Neural crest cell (in vitro differentiated cells): ENCODE measurements at regions not wholly inside any gene's neighbourhood (a gene's known extent, or its start where the extent isn't known, plus 50 kb on each side); places are given as distances from the start of the nearest gene placed in this dataset.

Experiments used
- DNase-seq: peaks from one replicate; pipeline ENCODE4 v3.0.0; 2021; ENCODE audit warnings: low read depth, mixed read lengths, low spot score
- H3K27ac Mint-ChIP-seq: one replicate; pipeline ENCODE4 v1.8.0; 2021; ENCODE audit warnings: mild to moderate bottlenecking, mixed read lengths; ENCODE audit not compliant: unreplicated experiment
- H3K27me3 Mint-ChIP-seq: 2 replicates; pipeline ENCODE4 v1.8.0; 2021; ENCODE audit warnings: low read depth, mild to moderate bottlenecking, mixed read lengths
- H3K36me3 Mint-ChIP-seq: 2 replicates; pipeline ENCODE4 v1.8.0; 2021; ENCODE audit warnings: low read depth, mild to moderate bottlenecking, mixed read lengths
- H3K4me1 Mint-ChIP-seq: 2 replicates; pipeline ENCODE4 v1.8.0; 2021; ENCODE audit warnings: mixed read lengths
- H3K4me3 Mint-ChIP-seq: one replicate; pipeline ENCODE4 v1.8.0; 2021; ENCODE audit warnings: mild to moderate bottlenecking, mixed read lengths
- H3K9me3 Mint-ChIP-seq: 2 replicates; pipeline ENCODE4 v1.8.0; 2021; ENCODE audit warnings: mixed read lengths
- TF ChIP-seq, protein P1 (sequence below): fragments of 200-600 bp; sonication (generic); conservative IDR thresholded peaks from 2 replicates; pipeline ENCODE4 v1.5.0; 2021; ENCODE audit warnings: antibody characterized with exemption, mild to moderate bottlenecking

DNA sequence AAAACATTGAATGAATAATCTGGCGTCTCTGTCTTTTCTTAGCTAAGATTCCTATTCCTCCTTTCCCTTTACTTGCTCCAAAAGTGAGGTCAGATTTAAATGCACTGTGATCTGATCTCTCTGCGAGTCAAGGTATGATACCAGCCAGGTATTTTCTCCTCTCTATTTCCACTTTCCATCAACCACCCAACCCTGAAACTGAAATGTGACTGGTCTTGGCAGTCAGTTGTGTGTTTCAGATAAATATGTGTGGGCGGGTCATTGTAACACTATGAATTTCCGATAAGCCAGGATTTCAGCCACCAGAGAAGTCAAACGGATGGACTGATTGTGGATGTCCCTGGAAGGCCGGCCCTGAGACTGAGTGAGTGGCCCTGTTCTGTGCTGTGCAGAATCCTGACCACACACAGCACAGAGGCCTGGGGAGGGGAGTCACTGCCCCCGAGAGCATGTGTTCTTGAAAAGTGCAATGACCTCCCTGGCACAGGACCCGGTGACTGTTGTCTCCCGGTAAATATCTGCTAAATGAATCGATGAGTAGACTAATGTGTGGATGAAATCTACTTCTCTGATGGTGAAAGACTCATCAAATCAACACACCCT is 612.5 kb upstream of the TMEM132C start:
- Mint-ChIP-seq H3K4me3 (no peak overlapping the region), H3K4me1 (no peaks in the 10 kb centered on the region), H3K27ac (no peak overlapping the region), H3K36me3 (no peaks in the 10 kb centered on the region), H3K27me3 (no peaks in the 10 kb centered on the region), H3K9me3 (no peaks in the 10 kb centered on the region)
- DNase-seq, result no peak
- TF ChIP-seq, protein P1, sequence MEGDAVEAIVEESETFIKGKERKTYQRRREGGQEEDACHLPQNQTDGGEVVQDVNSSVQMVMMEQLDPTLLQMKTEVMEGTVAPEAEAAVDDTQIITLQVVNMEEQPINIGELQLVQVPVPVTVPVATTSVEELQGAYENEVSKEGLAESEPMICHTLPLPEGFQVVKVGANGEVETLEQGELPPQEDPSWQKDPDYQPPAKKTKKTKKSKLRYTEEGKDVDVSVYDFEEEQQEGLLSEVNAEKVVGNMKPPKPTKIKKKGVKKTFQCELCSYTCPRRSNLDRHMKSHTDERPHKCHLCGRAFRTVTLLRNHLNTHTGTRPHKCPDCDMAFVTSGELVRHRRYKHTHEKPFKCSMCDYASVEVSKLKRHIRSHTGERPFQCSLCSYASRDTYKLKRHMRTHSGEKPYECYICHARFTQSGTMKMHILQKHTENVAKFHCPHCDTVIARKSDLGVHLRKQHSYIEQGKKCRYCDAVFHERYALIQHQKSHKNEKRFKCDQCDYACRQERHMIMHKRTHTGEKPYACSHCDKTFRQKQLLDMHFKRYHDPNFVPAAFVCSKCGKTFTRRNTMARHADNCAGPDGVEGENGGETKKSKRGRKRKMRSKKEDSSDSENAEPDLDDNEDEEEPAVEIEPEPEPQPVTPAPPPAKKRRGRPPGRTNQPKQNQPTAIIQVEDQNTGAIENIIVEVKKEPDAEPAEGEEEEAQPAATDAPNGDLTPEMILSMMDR, result no peak

DNA sequence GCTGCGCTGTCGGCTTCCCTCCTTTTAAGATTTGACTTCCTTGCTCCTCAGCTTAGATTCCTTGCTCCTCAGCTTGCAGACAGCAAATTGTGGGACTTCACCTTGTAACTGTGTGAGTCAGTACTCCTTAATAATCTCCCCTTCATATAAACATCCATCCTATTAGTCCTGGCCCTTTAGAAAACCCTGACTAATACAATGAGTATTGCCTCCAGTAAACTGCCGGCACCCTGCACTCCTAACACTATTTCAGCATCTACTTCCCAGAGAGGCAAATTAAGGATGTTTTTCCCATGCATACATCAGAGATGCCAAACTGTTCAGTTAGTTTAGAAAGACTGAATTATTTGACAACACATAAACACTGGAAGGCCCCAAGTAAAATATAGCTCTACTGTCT is 611.3 kb upstream of the TMEM132C start:
- Mint-ChIP-seq H3K27ac (no peak overlapping the region), H3K36me3 (no peaks in the 10 kb centered on the region), H3K4me1 (no peaks in the 10 kb centered on the region), H3K27me3 (no peaks in the 10 kb centered on the region), H3K9me3 (no peaks in the 10 kb centered on the region), H3K4me3 (no peak overlapping the region)
- no peak for DNase-seq
- TF ChIP-seq, protein P1, result no peak

DNA sequence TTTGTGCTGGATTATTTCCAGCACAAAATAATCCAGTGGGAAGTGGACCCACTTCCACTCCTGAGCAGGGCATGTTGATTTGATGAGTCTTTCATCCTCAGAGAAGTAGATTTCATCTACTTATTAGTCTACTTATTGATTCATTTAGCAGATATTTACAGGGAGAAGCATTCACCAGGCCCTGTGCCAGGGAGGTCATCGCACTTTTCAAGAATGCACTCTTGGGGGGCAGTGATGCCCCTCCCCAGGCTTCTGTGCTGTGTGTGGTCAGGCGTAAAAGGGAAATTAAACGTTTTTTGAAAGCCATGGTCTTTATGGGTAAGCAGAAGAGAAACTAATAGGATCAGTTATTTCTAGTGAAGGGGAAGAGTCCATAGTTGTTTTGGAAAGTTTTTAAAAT is 610.7 kb upstream of the TMEM132C start:
- H3K36me3 Mint-ChIP-seq, result no peaks in the 10 kb centered on the region
- no peak overlapping the region for H3K4me3 Mint-ChIP-seq
- TF ChIP-seq, protein P1, result no peak
- DNase-seq, result no peak
- H3K9me3 Mint-ChIP-seq, result no peaks in the 10 kb centered on the region
- no peaks in the 10 kb centered on the region for H3K4me1 Mint-ChIP-seq
- no peak overlapping the region for H3K27ac Mint-ChIP-seq
- H3K27me3 Mint-ChIP-seq, result no peaks in the 10 kb centered on the region

DNA sequence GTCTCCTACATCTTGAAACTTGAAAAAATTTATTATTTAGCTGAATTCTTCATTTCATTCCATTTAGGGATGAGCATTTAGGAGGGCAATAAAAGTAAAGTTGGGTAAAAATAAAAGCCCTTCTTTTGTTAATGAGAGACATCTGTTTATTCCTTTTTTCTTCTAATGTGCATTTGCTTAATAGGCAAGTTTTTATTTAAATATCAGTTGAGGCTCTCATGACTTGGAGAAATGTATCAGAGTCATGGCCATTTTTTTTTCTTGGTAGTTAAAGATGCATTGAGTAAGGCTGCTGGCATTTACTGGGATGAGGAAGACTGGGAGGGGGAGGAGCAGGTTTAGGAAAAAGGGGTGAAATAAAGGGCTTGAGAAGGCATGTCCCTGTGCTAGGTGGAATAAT is 609.9 kb upstream of the TMEM132C start:
- DNase-seq, result no peak
- Mint-ChIP-seq H3K4me3 (no peak overlapping the region), H3K36me3 (no peaks in the 10 kb centered on the region), H3K9me3 (no peaks in the 10 kb centered on the region), H3K27ac (no peak overlapping the region), H3K4me1 (no peaks in the 10 kb centered on the region), H3K27me3 (no peaks in the 10 kb centered on the region)
- TF ChIP-seq, protein P1, result no peak

DNA sequence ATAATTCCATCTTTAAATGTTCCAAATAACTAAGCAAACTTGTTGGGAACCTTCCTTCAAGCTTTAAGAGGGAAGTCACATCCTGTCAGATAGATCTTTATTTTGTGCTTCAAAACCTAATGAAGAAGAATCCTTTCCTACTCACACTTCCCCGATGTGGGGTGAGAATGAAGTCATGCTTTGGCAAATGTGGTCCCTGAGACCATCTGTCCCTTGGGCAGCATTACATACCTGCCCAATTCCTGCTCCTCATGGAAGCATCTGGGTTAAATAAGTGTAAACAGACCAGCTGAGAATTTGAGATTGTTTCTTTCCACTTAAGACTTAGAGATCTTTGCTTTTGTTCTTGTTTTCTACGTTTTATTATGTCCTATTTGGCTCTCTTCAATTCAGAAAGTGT is 606.0 kb upstream of the TMEM132C start:
- TF ChIP-seq, protein P1, result no peak
- Mint-ChIP-seq H3K27ac (no peak overlapping the region), H3K4me1 (no peaks in the 10 kb centered on the region)

More for the DNA sequence above, 606.0 kb upstream of the TMEM132C start:
- H3K9me3 Mint-ChIP-seq, result no peaks in the 10 kb centered on the region
- no peak overlapping the region for H3K4me3 Mint-ChIP-seq
- DNase-seq, result no peak
- H3K36me3 Mint-ChIP-seq, result no peaks in the 10 kb centered on the region
- H3K27me3 Mint-ChIP-seq, result peaks cover 9% of the 10 kb centered on the region
